ENCODE measurements at regions not wholly inside any gene's neighbourhood (a gene's known extent, or its start where the extent isn't known, plus 50 kb on each side); places are given as distances from the start of the nearest gene placed in this dataset.

- BruUV-seq (replicated peaks): no TSS peak
- TF ChIP-seq JUN (IDR thresholded peaks at IDR 0.05; ENCODE audit: borderline replicate concordance, insufficient read depth, insufficient read length, low read depth) (no peak), POLR2AphosphoS5 (IDR thresholded peaks at IDR 0.05; ENCODE audit: insufficient read depth, low read depth, low read length) (no peak), EZH2 (IDR thresholded peaks at IDR 0.05; ENCODE audit: borderline replicate concordance, low read depth, low read length, severe bottlenecking) (no peak), MAX (IDR thresholded peaks at IDR 0.05; ENCODE audit: insufficient read depth, insufficient read length) (no peak), POLR2A (IDR thresholded peaks at IDR 0.05; ENCODE audit: low read depth, low read length) (no peak), GATA2 (IDR thresholded peaks at IDR 0.05; ENCODE audit: insufficient read depth, insufficient read length, low read depth, low read length) (no peak), CTCF (IDR thresholded peaks at IDR 0.05; ENCODE audit: extremely low read depth in 1 of 2, insufficient read depth in 1 of 2, low read depth in 1 of 2, low read length in 2 of 2) (no peak), FOS (IDR thresholded peaks at IDR 0.05; ENCODE audit: borderline replicate concordance, insufficient read depth, low read length) (no peak), MYC (IDR thresholded peaks at IDR 0.05; ENCODE audit: low read depth, low read length) (no peak)
- Histone ChIP-seq H2AFZ (ENCODE audit: low read depth, low read length) (no peak overlapping the region), H3K4me1 (ENCODE audit: control insufficient read depth, extremely low read depth, insufficient read depth, low read length) (no peaks in the 10 kb centered on the region), H3K9me1 (replicated peaks; ENCODE audit: control insufficient read depth, extremely low read depth, insufficient read depth, low read length) (no peaks in the 10 kb centered on the region), H3K79me2 (ENCODE audit: control insufficient read depth, insufficient read depth, low read length) (no peaks in the 10 kb centered on the region), H3K27ac (ENCODE audit: insufficient read depth, low read depth, low read length) (no peak overlapping the region), H3K9ac (replicated peaks; ENCODE audit: extremely low read depth, insufficient read depth, low read length) (no peak overlapping the region), H3K4me2 (ENCODE audit: insufficient read depth, low read length) (no peak overlapping the region), H3K36me3 (ENCODE audit: control insufficient read depth in 2 of 2, extremely low read depth in 1 of 2, insufficient read depth in 2 of 2, low read length in 2 of 2) (no peaks in the 10 kb centered on the region), H4K20me1 (replicated peaks; ENCODE audit: control insufficient read depth, extremely low read depth, insufficient read depth, low read length) (no peaks in the 10 kb centered on the region), H3K9me3 (replicated peaks; ENCODE audit: control insufficient read depth, insufficient read depth, low read length) (no peaks in the 10 kb centered on the region), H3K4me3 (replicated peaks in 1 of 3; ENCODE audit: insufficient read depth in 1 of 3, low read depth in 1 of 3, low read length in 3 of 3) (no peak overlapping the region), H3K27me3 (ENCODE audit: control insufficient read depth in 2 of 2, insufficient read depth in 2 of 2, low read length in 2 of 2) (no peaks in the 10 kb centered on the region)
- POLR2A ChIA-PET: no interaction called here
- no peak for FAIRE-seq
- intact Hi-C loops (cut with micrococcal nuclease): loop anchor here (2.0 kb wide), 1 partner anchor 152 kb away; no protein-coding TSS in a partner anchor
- CTCF ChIA-PET: interaction anchor here (1.0 to 1.1 kb wide), 2 partner anchors 85 to 153 kb away, joined by 3 to 5 read pairs; no protein-coding TSS in a partner anchor
- dilution Hi-C loops (cut with MboI; ENCODE audit: extremely low pct_ligation_motif_present, low sequenced_read_pairs): no loop called here
- DNase-seq (ENCODE audit: low read depth, low spot score): no peak
Observed at GRCh38 chr6:18680842-18681241, 293.7 kb downstream of the RNF144B start.

Data from endothelial cell of umbilical vein (primary cell).